Stomach (tissue), 8 donors: ENCODE measurements at regions not wholly inside any gene's neighbourhood (a gene's known extent, or its start where the extent isn't known, plus 50 kb on each side); places are given as distances from the start of the nearest gene placed in this dataset.

Experiments used
- DNase-seq, 2 donors: peaks; one replicate each; pipeline versions ENCODE4 v3.0.0 to v3.0.0-alpha.2; 2013 to 2019
- H3K27ac ChIP-seq, 5 donors: fragments of 200-600 bp in 4 of 5; sonication (generic) in 4 of 5; one replicate each; pipeline ENCODE4 v1.5.1; 2013 to 2019; ENCODE audit warnings: mild to moderate bottlenecking in 1 of 5, moderate library complexity in 1 of 5
- H3K27me3 ChIP-seq, 3 donors: fragments of 200-600 bp; sonication (generic); one replicate each; pipeline ENCODE4 v1.5.1; 2017 to 2019; ENCODE audit warnings: mixed run types in 1 of 3
- H3K36me3 ChIP-seq, 4 donors: fragments of 200-600 bp; sonication (generic); 1 replicate in 3 of 4; 2 replicates in 1 of 4; pipeline ENCODE4 v1.5.1; 2016 to 2019
- H3K4me1 ChIP-seq, 4 donors: fragments of 200-600 bp; sonication (generic); one replicate each; pipeline ENCODE4 v1.5.1; 2016 to 2019
- H3K4me3 ChIP-seq, 4 donors: fragments of 200-600 bp; sonication (generic) in 3 of 4; one replicate each; pipeline ENCODE4 v1.5.1; 2016 to 2019; ENCODE audit warnings: mild to moderate bottlenecking in 1 of 4
- H3K9me3 ChIP-seq, 4 donors: fragments of 200-600 bp; sonication (generic); one replicate each; pipeline ENCODE4 v1.5.1; 2016 to 2019
- CTCF ChIP-seq, 7 experiments: fragments of 450-650 bp in 4 of 7; fragments of 200-600 bp in 3 of 7; sonication (generic) in 3 of 7; IDR thresholded peaks; one replicate each; pipeline ENCODE4 v1.5.1; 2016 to 2019; ENCODE audit warnings: antibody characterized with exemption in 7 of 7, control low read depth in 2 of 7, mild to moderate bottlenecking in 1 of 7
- EP300 ChIP-seq: sonication (generic); formaldehyde crosslinking; IDR thresholded peaks from one replicate; pipeline ENCODE4 v1.6.1; 2017; ENCODE audit warnings: antibody characterized with exemption
- POLR2A ChIP-seq, 4 donors: fragments of 450-650 bp; IDR thresholded peaks; one replicate each; pipeline ENCODE4 v1.6.1; 2016; ENCODE audit warnings: antibody characterized with exemption in 4 of 4, control low read depth in 2 of 4, mild to moderate bottlenecking in 1 of 4, moderate library complexity in 1 of 4
- POLR2AphosphoS5 ChIP-seq, 3 donors: sonication (generic); formaldehyde crosslinking; IDR thresholded peaks; one replicate each; pipeline ENCODE4 v1.6.1; 2016; ENCODE audit warnings: antibody characterized with exemption in 3 of 3
- WGBS, 5 donors: extraction: QIAGEN DNeasy Blood & Tissue Kit in 3 of 5; methylation state at CpG; one replicate each; pipeline versions ENCODE4 v1.1.5 to v1.1.7; 2013 to 2018; 5-methylcytosine and 5-hydroxymethylcytosine counted together
- intact Hi-C: fragments of 100-400 bp; cut with DNase I; formaldehyde crosslinking; loops from one replicate; pipeline ENCODE4 v1.15.1; 2023; ENCODE audit warnings: low total_unique reads
- donor health status: healthy with polysubstance abuse.
- donor health status: Bipolar disorder and iron deficiency.
- donor health status: healthy.

- intact Hi-C loops = no loop called here
- Histone ChIP-seq H3K4me3 (no peak overlapping the region), H3K27ac (no peak overlapping the region)
Observed at GRCh38 chr10:62887642-62888041, 71.5 kb upstream of the EGR2 start.

GRCh38 chr10:62885684-62886461 is 69.7 kb upstream of the EGR2 start:
- 41 to 63% (median 57%) methylated on average over 7 of the region's 7 CpGs for WGBS, 5 donors
- H3K36me3 ChIP-seq = no peaks in the 10 kb centered on the region
- no peak for DNase-seq
- H3K27me3 ChIP-seq = peaks cover 0 to 14% (median 0%) of the 10 kb centered on the region in 3 donors
- H3K4me3 ChIP-seq = no peak overlapping the region
- intact Hi-C loops = no loop called here
- TF ChIP-seq POLR2AphosphoS5 (IDR thresholded peaks at IDR 0.05) (no peak), EP300 (no peak), POLR2A (IDR thresholded peaks at IDR 0.05) (no peak), CTCF (IDR thresholded peaks at IDR 0.05) (no peak)
- no peak overlapping the region for H3K27ac ChIP-seq
- H3K9me3 ChIP-seq = no peaks in the 10 kb centered on the region
- no peaks in the 10 kb centered on the region for H3K4me1 ChIP-seq

More at GRCh38 chr10:62887642-62888041, 71.5 kb upstream of the EGR2 start:
- 84 to 100% (median 91%) methylated on average over 2 of the region's 2 CpGs for WGBS, 5 donors
- peaks cover 0 to 11% (median 0%) of the 10 kb centered on the region in 3 donors for H3K27me3 ChIP-seq
- no peak for DNase-seq
- H3K4me1 ChIP-seq = no peaks in the 10 kb centered on the region
- no peaks in the 10 kb centered on the region for H3K9me3 ChIP-seq
- H3K36me3 ChIP-seq = no peaks in the 10 kb centered on the region
- TF ChIP-seq POLR2AphosphoS5 (IDR thresholded peaks at IDR 0.05) = no peak
- TF ChIP-seq CTCF (IDR thresholded peaks at IDR 0.05) = no peak
- no peak for TF ChIP-seq POLR2A (IDR thresholded peaks at IDR 0.05)
- TF ChIP-seq EP300 = no peak

GRCh38 chr10:62880162-62880561 is 64.0 kb upstream of the EGR2 start:
- no peak for DNase-seq
- Histone ChIP-seq H3K36me3 (no peaks in the 10 kb centered on the region), H3K9me3 (no peaks in the 10 kb centered on the region), H3K27ac (no peak overlapping the region), H3K4me3 (no peak overlapping the region), H3K4me1 (no peaks in the 10 kb centered on the region), H3K27me3 (peaks cover 0 to 6% (median 0%) of the 10 kb centered on the region in 3 donors)
- intact Hi-C loops = no loop called here
- 64 to 82% (median 70%) methylated on average over 3 of the region's 3 CpGs for WGBS, 5 donors
- TF ChIP-seq CTCF (IDR thresholded peaks at IDR 0.05) (no peak), POLR2AphosphoS5 (IDR thresholded peaks at IDR 0.05) (no peak), EP300 (no peak), POLR2A (IDR thresholded peaks at IDR 0.05) (no peak)

GRCh38 chr10:62873866-62874265 is 57.7 kb upstream of the EGR2 start:
- Histone ChIP-seq H3K4me1 (no peaks in the 10 kb centered on the region), H3K9me3 (no peaks in the 10 kb centered on the region), H3K27me3 (no peaks in the 10 kb centered on the region), H3K27ac (no peak overlapping the region), H3K36me3 (no peaks in the 10 kb centered on the region), H3K4me3 (no peak overlapping the region)
- intact Hi-C loops = no loop called here
- TF ChIP-seq EP300 (no peak), CTCF (IDR thresholded peaks at IDR 0.05) (no peak), POLR2A (IDR thresholded peaks at IDR 0.05) (no peak), POLR2AphosphoS5 (IDR thresholded peaks at IDR 0.05) (no peak)
- DNase-seq = no peak
- WGBS, 5 donors = 87 to 95% (median 90%) methylated on average over 2 of the region's 2 CpGs
